Caco-2 (cell line): ENCODE measurements at regions not wholly inside any gene's neighbourhood (a gene's known extent, or its start where the extent isn't known, plus 50 kb on each side); places are given as distances from the start of the nearest gene placed in this dataset.

ENCODE experiments used
- BruUV-seq: library from RNA; stranded (reverse); fragments of 400-500 nt; replicated peaks from 2 replicates; lab custom pipeline; 2021; lab: Mats Ljungman, UMichigan
- CTCF ChIA-PET: fragments of 300-600 bp; sonication (Branson Sonifier 250); formaldehyde crosslinking; loops from one replicate; lab custom pipeline; 2022; ENCODE audit warnings: antibody characterized with exemption; lab: Charles Lee
- POLR2A ChIA-PET: fragments of 300-600 bp; sonication (Branson Sonifier 250); formaldehyde crosslinking; loops from one replicate; lab custom pipeline; 2022; ENCODE audit warnings: antibody characterized with exemption; lab: Charles Lee
- DNase-seq, 2 experiments: peaks; one replicate each; pipeline versions ENCODE4 v3.0.0 to v3.0.0-alpha.2; 2020 to 2022
- H3K27me3 ChIP-seq: replicated peaks from 2 replicates; pipeline ENCODE4 v1.6.0; 2011; ENCODE audit warnings: low read length; ENCODE audit not compliant: control insufficient read depth, insufficient read depth
- H3K36me3 ChIP-seq: 2 replicates; pipeline ENCODE4 v1.5.1; 2011; ENCODE audit warnings: low read length; ENCODE audit not compliant: control insufficient read depth, insufficient read depth
- H3K4me1 ChIP-seq: fragments of 250-450 bp; sonication (Bioruptor Pico); 2 replicates; pipeline ENCODE4 v1.5.1; 2020; ENCODE audit warnings: mild to moderate bottlenecking
- H3K4me3 ChIP-seq: 2 replicates; pipeline ENCODE4 v1.5.1; 2011; ENCODE audit warnings: low read depth, mild to moderate bottlenecking, control low read depth, low read length
- H3K9me3 ChIP-seq: fragments of 250-450 bp; sonication (Bioruptor Pico); 2 replicates; pipeline ENCODE4 v1.5.1; 2020; ENCODE audit warnings: mild to moderate bottlenecking, moderate library complexity
- H3K27ac Mint-ChIP-seq: one replicate; pipeline ENCODE4 v1.8.0; 2022; ENCODE audit warnings: mixed read lengths; ENCODE audit not compliant: unreplicated experiment
- H3K27me3 Mint-ChIP-seq: one replicate; pipeline ENCODE4 v1.8.0; 2022; ENCODE audit warnings: mixed read lengths; ENCODE audit not compliant: insufficient read depth, unreplicated experiment
- H3K36me3 Mint-ChIP-seq: one replicate; pipeline ENCODE4 v1.8.0; 2022; ENCODE audit warnings: mild to moderate bottlenecking, mixed read lengths; ENCODE audit not compliant: insufficient read depth, unreplicated experiment
- H3K4me1 Mint-ChIP-seq: one replicate; pipeline ENCODE4 v1.8.0; 2022; ENCODE audit warnings: low read depth, mixed read lengths; ENCODE audit not compliant: unreplicated experiment
- H3K4me3 Mint-ChIP-seq: one replicate; pipeline ENCODE4 v1.8.0; 2022; ENCODE audit warnings: mild to moderate bottlenecking, moderate library complexity, mixed read lengths; ENCODE audit not compliant: unreplicated experiment
- H3K9me3 Mint-ChIP-seq: one replicate; pipeline ENCODE4 v1.8.0; 2022; ENCODE audit warnings: mixed read lengths; ENCODE audit not compliant: unreplicated experiment
- intact Hi-C: fragments of 100-400 bp; cut with micrococcal nuclease; formaldehyde crosslinking; loops from one replicate; pipeline ENCODE4 v1.10.0; 2022; ENCODE audit not compliant: unreplicated experiment
- TF ChIP-seq, protein P1 (sequence below), 2 experiments: fragments of 200-600 bp in 1 of 2; IDR thresholded peaks; 1 replicate in 1 of 2; 2 replicates in 1 of 2; pipeline versions ENCODE4 v1.5.1 to v1.8.0; 2011 to 2022; ENCODE audit warnings: antibody characterized with exemption in 1 of 2, control low read depth in 1 of 2, inconsistent platforms in 1 of 2, low read depth in 1 of 2, low read length in 1 of 2, mild to moderate bottlenecking in 1 of 2, moderate library complexity in 1 of 2; ENCODE audit not compliant: insufficient read depth in 1 of 2, severe bottlenecking in 1 of 2, unreplicated experiment in 1 of 2

DNA sequence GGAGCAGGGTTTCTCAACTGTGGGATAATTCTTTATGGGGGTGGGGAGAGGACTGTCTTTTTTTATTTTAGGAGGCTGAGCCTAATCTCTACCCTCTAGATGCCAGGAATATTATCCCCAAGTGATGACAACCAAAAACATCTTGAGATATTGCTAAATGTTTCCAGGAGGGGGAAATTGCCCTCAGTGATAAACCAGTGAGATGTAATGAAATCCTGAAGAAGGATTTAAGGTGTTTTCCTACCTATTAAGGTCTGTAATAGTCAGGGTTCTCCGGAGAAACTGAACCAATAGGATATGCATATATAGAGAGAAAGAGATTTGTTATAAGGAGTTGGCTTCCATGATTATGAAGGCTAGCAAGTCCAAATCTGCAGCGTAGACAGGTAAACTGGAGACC is 208.3 kb upstream of the MIR17HG start:
- TF ChIP-seq, protein P1, sequence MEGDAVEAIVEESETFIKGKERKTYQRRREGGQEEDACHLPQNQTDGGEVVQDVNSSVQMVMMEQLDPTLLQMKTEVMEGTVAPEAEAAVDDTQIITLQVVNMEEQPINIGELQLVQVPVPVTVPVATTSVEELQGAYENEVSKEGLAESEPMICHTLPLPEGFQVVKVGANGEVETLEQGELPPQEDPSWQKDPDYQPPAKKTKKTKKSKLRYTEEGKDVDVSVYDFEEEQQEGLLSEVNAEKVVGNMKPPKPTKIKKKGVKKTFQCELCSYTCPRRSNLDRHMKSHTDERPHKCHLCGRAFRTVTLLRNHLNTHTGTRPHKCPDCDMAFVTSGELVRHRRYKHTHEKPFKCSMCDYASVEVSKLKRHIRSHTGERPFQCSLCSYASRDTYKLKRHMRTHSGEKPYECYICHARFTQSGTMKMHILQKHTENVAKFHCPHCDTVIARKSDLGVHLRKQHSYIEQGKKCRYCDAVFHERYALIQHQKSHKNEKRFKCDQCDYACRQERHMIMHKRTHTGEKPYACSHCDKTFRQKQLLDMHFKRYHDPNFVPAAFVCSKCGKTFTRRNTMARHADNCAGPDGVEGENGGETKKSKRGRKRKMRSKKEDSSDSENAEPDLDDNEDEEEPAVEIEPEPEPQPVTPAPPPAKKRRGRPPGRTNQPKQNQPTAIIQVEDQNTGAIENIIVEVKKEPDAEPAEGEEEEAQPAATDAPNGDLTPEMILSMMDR (IDR thresholded peaks at IDR 0.05; ENCODE audit: insufficient read depth in 1 of 2, low read depth in 1 of 2, low read length in 1 of 2, severe bottlenecking in 1 of 2, unreplicated experiment in 1 of 2), result no peak
- Mint-ChIP-seq H3K9me3 (no peaks in the 10 kb centered on the region), H3K4me1 (peaks cover 43% of the 10 kb centered on the region), H3K4me3 (no peak overlapping the region), H3K36me3 (peaks cover 3% of the 10 kb centered on the region), H3K27me3 (no peaks in the 10 kb centered on the region), H3K27ac (no peak overlapping the region)
- H3K4me3 ChIP-seq, result no peak overlapping the region
- no peak for DNase-seq
- no peaks in the 10 kb centered on the region for H3K27me3 ChIP-seq
- intact Hi-C loops, result no loop called here
- CTCF ChIA-PET, result no interaction called here
- H3K4me1 ChIP-seq, result peaks cover 58% of the 10 kb centered on the region
- no TSS peak for BruUV-seq
- no peaks in the 10 kb centered on the region for H3K36me3 ChIP-seq
- POLR2A ChIA-PET, result no interaction called here
- no peaks in the 10 kb centered on the region for H3K9me3 ChIP-seq

GRCh38 chr13:91141543-91142061 is 205.9 kb upstream of the MIR17HG start:
- CTCF ChIA-PET, result no interaction called here

GRCh38 chr13:91142572-91142971 is 204.9 kb upstream of the MIR17HG start:
- Histone ChIP-seq H3K36me3 (no peaks in the 10 kb centered on the region), H3K4me1 (peaks cover 29% of the 10 kb centered on the region), H3K27me3 (no peaks in the 10 kb centered on the region), H3K9me3 (no peaks in the 10 kb centered on the region), H3K4me3 (no peak overlapping the region)
- H3K36me3 Mint-ChIP-seq, result peaks cover 6% of the 10 kb centered on the region
- CTCF ChIA-PET, result interaction anchor here (0.8 kb wide), 1 partner anchor 15 kb away, joined by 3 read pairs; no protein-coding TSS in a partner anchor
- POLR2A ChIA-PET, result interaction anchor here (0.8 to 1.5 kb wide), 2 partner anchors 10 to 39 kb away, joined by 3 to 7 read pairs; no protein-coding TSS in a partner anchor
- peaks cover 39% of the 10 kb centered on the region for H3K4me1 Mint-ChIP-seq
- intact Hi-C loops, result no loop called here
- H3K4me3 Mint-ChIP-seq, result peak overlapping the region; percentile 34
- H3K27ac Mint-ChIP-seq, result peak overlapping the region; percentile 14
- peak in 1 of 2 experiments; percentile 11 for DNase-seq
- H3K27me3 Mint-ChIP-seq, result no peaks in the 10 kb centered on the region
- no TSS peak for BruUV-seq
- peaks cover under 1% of the 10 kb centered on the region for H3K9me3 Mint-ChIP-seq
- TF ChIP-seq, protein P1 (IDR thresholded peaks at IDR 0.05; ENCODE audit: insufficient read depth in 1 of 2, low read depth in 1 of 2, low read length in 1 of 2, severe bottlenecking in 1 of 2, unreplicated experiment in 1 of 2), result no peak

More at GRCh38 chr13:91141543-91142061, 205.9 kb upstream of the MIR17HG start:
- H3K27me3 ChIP-seq, result no peaks in the 10 kb centered on the region
- H3K4me1 ChIP-seq, result peaks cover 38% of the 10 kb centered on the region
- no peaks in the 10 kb centered on the region for H3K27me3 Mint-ChIP-seq
- no peak for DNase-seq
- no peak overlapping the region for H3K4me3 Mint-ChIP-seq
- peaks cover 33% of the 10 kb centered on the region for H3K4me1 Mint-ChIP-seq
- peaks cover 6% of the 10 kb centered on the region for H3K36me3 Mint-ChIP-seq
- H3K4me3 ChIP-seq, result no peak overlapping the region
- intact Hi-C loops, result no loop called here
- H3K9me3 Mint-ChIP-seq, result no peaks in the 10 kb centered on the region
- TF ChIP-seq, protein P1 (IDR thresholded peaks at IDR 0.05; ENCODE audit: insufficient read depth in 1 of 2, low read depth in 1 of 2, low read length in 1 of 2, severe bottlenecking in 1 of 2, unreplicated experiment in 1 of 2), result no peak
- no peaks in the 10 kb centered on the region for H3K36me3 ChIP-seq
- H3K9me3 ChIP-seq, result no peaks in the 10 kb centered on the region
- BruUV-seq, result no TSS peak
- POLR2A ChIA-PET, result no interaction called here
- H3K27ac Mint-ChIP-seq, result no peak overlapping the region
